ENCODE measurements at regions not wholly inside any gene's neighbourhood (a gene's known extent, or its start where the extent isn't known, plus 50 kb on each side); places are given as distances from the start of the nearest gene placed in this dataset.
"Not testable (repeated sequence)": the region's sequence is repeated elsewhere in the genome, so short reads cannot be mapped to it uniquely, and the experiment has no call there.

GRCh38 chr5:56763711-56764466, 51.5 kb upstream of the MAP3K1 start:
- no peak for DNase-seq (ENCODE audit: low spot score)

- no peak for DNase-seq (ENCODE audit: low spot score)
These were observed 52.2 kb upstream of the MAP3K1 start for GRCh38 chr5:56763182-56763581.

DNA sequence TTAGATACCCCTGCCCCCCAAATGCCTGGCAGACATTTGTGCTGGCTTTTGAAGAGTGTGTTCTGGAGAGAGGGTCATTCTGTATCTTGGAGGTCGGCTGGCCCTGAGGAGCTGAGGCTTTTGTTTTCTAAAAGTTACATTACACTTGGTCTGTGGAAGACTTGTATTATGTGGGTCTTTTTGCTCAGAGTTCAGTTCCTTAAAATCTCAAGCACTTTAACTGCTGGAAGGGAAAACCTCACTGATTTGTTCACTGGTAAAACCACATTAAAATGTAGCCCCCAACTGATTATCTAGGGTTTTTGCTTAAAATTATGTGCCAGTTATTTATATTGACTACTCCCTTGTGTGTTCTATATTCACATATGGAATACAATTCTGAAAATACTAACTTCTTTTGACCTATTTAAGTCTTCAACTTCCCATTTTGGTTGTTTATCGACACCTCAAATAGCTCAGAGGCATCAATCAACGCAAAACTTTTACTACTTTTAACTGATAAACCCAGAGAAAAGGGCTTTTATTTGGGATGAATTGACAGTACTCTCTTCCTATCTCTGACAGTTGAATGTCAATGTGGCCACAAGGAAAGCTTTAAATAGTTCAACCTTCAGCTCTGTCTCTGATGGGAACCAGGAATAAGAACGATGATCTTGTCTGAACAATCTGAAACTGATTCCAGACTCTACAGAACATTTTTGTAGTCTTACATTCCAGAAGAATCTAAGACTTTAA, 54.0 kb upstream of the MAP3K1 start:
- DNase-seq (ENCODE audit: low spot score): no peak

GRCh38 chr5:56760723-56761122, 54.6 kb upstream of the MAP3K1 start:
- DNase-seq (ENCODE audit: low spot score): no peak

DNA sequence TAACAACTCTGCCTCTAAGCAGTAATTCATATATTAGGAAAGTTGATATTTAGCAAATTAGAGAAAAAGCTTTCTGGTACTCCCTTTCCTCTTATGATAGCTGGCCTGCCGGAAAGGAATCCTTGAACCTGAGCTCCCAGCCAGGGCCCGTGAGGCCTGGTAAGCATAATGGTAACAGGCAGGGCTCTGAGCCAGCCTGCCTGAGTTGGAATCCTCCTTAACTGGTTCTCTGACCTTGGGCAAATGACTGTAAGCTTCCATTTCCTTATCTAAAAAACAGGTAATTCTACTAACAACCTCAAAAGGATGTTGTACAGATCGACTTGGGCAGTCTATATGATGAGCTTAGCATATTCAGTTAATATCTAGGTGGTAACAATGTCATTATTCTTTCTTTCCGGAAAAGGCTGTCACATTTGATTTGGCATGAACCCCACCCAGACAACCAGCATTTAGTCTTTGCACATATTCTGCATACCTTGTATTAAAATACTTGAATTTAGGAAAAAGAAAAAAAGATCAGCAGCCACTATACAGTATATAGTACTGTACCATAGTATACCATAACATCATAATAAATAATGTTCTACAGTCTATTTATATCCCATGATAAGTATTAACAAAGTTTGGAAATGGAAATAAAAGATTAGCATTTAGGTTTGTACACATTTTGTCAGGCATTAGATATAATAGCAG, 55.7 kb upstream of the MAP3K1 start:
- DNase-seq (ENCODE audit: low spot score): no peak

- no peak for DNase-seq (ENCODE audit: low spot score)
These were observed 58.3 kb upstream of the MAP3K1 start for GRCh38 chr5:56757077-56757476.

DNA sequence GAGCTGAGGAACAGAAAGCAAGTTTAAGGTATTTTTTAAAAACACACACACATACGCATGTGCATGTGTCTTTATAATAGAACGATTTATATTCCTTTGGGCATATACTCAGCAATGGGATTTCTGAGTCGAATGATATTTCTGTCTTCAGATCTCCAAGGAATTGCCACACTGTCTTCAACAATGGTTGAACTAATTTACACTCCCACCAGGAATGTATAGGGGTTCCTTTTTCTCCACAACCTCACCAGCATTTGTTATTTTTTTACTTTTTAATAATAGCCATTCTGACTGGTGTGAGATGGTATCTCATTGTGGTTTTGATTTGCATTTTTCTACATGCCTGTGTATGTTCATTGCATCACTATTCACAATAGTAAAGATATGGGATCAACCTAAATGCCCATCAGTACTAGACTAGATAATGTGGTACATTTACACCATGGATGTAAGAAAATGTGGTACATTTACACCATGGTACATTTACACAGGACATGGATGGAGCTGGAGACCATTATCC, 60.3 kb upstream of the MAP3K1 start:
- no peak for DNase-seq (ENCODE audit: low spot score)

DNA sequence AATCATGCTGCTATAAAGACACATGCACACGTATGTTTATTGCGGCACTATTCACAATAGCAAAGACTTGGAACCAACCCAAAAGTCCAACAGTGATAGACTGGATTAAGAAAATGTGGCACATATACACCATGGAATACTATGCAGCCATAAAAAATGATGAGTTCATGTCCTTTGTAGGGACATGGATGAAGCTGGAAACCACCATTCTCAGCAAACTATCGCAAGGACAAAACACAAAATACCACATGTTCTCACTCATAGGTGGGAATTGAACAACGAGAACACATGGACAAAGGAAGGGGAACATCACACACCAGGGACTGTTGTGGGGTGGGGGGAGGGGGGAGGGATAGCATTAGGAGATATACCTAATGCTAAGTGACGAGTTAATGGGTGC, 61.8 kb upstream of the MAP3K1 start:
- not testable (repeated sequence) for DNase-seq (ENCODE audit: low spot score)

DNA sequence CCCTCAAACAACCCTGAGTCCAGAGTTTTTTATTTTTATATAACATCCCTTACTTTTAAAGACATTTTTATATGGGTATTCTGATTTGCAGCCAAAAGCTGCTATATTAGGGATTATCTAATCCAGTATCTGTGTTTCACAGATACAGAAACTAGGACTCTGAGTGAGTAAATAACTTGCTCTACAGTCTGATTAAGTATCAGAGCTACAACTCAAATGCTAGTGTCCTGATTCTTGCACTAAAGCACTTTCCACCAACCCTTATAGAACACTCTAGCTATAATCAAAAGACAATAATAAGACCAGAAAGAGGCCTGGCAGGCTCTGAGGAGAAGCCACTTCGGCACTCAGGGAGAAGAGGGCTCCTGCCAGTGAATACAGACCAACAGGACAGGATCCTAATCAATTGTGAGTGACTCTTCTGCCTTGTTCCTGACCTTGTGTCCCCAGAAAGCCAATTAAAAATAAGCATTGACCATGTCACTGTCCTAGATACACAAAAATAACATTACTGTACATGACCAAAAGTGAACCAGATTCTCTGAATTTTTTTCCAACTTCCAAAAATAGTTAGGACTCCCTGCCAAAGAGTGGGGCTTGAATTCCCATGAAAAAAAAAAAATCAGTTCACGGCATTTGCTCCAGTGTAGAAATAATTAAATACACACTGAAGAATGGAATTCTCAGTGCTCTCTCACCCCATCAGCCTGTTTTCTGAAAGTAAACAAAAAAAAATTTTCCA, 63.6 kb upstream of the MAP3K1 start:
- DNase-seq (ENCODE audit: low spot score): no peak

- no peak for DNase-seq (ENCODE audit: low spot score)
These were observed 65.5 kb upstream of the MAP3K1 start for GRCh38 chr5:56749842-56750241.

- DNase-seq (ENCODE audit: low spot score): no peak
These were observed 68.6 kb upstream of the MAP3K1 start for GRCh38 chr5:56746553-56747339.

GRCh38 chr5:56745864-56746263, 69.5 kb upstream of the MAP3K1 start:
- DNase-seq (ENCODE audit: low spot score): no peak

GRCh38 chr5:56740868-56741267, 74.5 kb upstream of the MAP3K1 start:
- no peak for DNase-seq (ENCODE audit: low spot score)

GRCh38 chr5:56739990-56740389, 75.4 kb upstream of the MAP3K1 start:
- no peak for DNase-seq (ENCODE audit: low spot score)

GRCh38 chr5:56737951-56738606, 77.3 kb upstream of the MAP3K1 start:
- DNase-seq (ENCODE audit: low spot score): peak; percentile 22

DNA sequence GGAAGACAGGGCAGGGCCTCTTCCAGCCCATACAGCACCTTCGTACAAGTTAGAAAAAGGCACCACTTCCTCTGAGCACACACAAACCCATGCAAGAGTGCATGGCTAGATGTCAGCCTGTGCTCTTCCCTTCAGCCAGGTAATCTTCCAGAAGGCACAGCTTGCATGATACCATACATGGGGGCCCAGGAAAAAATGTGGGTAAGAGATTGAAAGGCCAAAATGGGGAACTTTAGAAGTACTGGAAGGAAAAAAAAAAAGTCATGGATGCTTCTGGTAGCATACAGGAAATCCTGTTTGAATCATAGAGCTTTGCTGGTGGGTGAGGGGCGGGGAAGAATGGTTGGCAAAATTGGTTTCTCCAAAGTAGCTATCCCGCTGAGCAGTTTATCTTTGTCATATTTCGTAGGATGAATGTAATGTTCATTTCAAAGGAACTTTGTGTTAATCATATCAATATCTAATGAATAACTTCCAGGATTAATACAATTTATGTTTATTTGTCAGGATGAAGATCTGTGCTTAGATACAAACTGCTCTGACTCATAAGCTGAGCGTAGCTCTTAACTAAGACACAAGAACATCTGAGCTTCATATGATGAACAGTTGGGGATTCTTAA, 78.2 kb upstream of the MAP3K1 start:
- DNase-seq (ENCODE audit: low spot score): peak; percentile 23

DNA sequence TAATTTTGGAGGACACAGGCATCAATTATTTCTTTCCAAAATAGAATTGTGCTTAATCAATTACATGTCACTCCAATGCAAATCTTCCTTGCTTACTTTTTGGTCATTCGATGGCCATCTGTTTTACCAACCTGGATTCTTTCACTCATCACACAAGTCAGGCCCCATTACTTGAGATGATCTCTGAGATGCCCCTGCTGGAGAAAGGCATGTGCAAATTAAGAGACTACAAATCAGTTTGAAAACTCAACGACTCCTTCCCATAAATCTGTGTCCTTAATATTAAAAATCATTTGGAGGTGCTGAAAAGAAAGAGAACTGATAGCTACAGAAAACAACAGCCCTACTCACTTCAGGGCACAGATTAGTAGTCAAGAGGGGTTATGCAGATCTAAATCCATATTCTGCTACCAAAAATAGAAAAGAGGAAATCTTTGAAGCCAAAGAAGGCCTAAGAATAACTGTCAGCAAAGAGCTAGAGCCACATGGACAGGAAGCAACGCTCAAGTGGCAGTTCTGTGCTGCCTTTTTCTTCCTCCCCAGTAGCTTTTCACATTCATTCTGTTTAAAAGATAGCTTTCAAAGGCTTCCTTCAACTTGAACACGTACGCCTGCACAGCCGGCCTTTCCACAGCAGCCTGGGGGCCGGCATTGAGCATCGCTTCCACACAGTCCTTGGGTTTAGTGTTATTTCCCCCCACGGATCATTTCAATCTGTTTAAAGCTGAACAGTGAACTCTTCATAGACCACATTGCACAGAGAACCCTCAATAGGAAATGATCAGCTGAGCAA, 79.3 kb upstream of the MAP3K1 start:
- peak; percentile 11 for DNase-seq (ENCODE audit: low spot score)

DNA sequence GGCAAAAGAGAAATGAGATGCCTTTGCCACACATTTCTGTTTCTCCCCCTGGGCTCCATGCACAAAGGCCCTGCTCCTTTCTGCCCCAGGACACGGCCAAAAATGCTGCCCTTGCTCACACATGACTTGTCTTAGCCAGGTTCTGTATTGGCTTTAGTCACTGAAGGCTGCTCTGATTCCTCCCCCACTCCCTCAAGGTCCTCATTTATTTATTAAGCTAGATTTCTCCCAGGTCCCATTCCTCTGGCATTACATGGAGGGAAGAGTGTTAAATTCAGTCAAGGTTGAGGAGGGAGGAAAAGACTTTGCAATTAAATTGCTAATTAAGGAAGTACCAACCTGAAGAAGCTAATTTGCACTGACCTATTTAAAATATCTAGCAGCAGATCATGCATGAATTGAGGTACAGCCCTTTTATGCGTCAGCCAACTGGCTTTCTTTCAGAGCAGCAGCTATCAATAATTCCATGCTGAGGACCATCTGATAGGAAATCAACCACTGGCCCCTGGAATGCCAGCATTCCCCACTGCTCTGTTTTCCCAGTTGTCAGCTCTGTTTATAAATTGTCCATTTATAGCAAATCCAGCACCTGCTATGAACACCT, 81.2 kb upstream of the MAP3K1 start:
- DNase-seq (ENCODE audit: low spot score): no peak

DNA sequence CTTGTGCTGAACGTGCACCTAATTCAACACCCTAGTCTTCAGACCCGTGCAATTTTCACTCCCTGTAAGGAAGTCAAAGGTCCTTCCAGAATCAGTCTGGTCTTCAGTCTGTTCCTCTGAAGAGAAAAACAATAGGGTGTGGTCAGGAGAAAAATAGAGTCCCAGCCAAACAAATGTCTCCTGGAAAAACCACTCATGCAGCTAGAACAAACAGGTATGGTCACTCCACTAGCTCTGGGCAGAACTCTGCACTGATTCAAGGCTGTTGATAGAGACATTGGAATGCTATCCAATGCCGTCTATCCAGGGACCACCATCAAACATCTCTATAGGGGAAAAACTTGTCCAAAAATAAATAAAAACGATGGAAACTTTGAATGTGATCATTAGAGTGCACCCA, 81.8 kb upstream of the MAP3K1 start:
- DNase-seq (ENCODE audit: low spot score): no peak
